Kidney (tissue), 13 donors: ENCODE measurements at regions not wholly inside any gene's neighbourhood (a gene's known extent, or its start where the extent isn't known, plus 50 kb on each side); places are given as distances from the start of the nearest gene placed in this dataset.

ENCODE experiments used
- DNase-seq, 5 donors: peaks; one replicate each; pipeline ENCODE4 v3.0.0-alpha.2; 2013 to 2020
- FAIRE-seq: peaks from 2 replicates; lab custom pipeline; 2012; peaks lifted over from hg19 to GRCh38; lab: Jason Lieb, UNC
- H3K27ac ChIP-seq, 2 donors: one replicate each; pipeline ENCODE4 v1.7.0; 2013; ENCODE audit warnings: low read depth in 2 of 2, low read length in 2 of 2, inconsistent platforms in 1 of 2
- H3K27me3 ChIP-seq: one replicate; pipeline ENCODE4 v1.7.1; 2013; ENCODE audit warnings: low read length, inconsistent platforms; ENCODE audit not compliant: control insufficient read depth, insufficient read depth
- H3K36me3 ChIP-seq, 3 donors: one replicate each; pipeline versions ENCODE4 v1.7.0 to v1.7.1; 2013; ENCODE audit warnings: low read length in 3 of 3, control low read depth in 1 of 3, inconsistent platforms in 1 of 3; ENCODE audit not compliant: insufficient read depth in 3 of 3, control insufficient read depth in 2 of 3
- H3K4me1 ChIP-seq, 3 donors: one replicate each; pipeline versions ENCODE4 v1.7.0 to v1.7.1; 2013; ENCODE audit warnings: low read length in 3 of 3, inconsistent platforms in 1 of 3, low read depth in 1 of 3; ENCODE audit not compliant: control insufficient read depth in 2 of 3, insufficient read depth in 2 of 3
- H3K4me3 ChIP-seq, 3 donors: one replicate each; pipeline versions ENCODE4 v1.7.0 to v1.8.1; 2013; ENCODE audit warnings: low read length in 3 of 3, control low read depth in 1 of 3, inconsistent platforms in 1 of 3
- H3K9ac ChIP-seq, 3 donors: one replicate each; pipeline versions ENCODE4 v1.7.0 to v1.7.1; 2013; ENCODE audit warnings: low read length in 3 of 3, control low read depth in 1 of 3, inconsistent platforms in 1 of 3
- H3K9me3 ChIP-seq, 3 donors: one replicate each; pipeline versions ENCODE4 v1.7.0 to v1.7.1; 2013; ENCODE audit warnings: low read length in 3 of 3, control low read depth in 1 of 3, inconsistent platforms in 1 of 3; ENCODE audit not compliant: control insufficient read depth in 2 of 3, insufficient read depth in 1 of 3
- intact Hi-C: fragments of 100-400 bp; cut with DNase I; formaldehyde crosslinking; loops from one replicate; pipeline ENCODE4 v1.11.1; 2022
- TF ChIP-seq, protein P1 (sequence below): IDR thresholded peaks from 3 replicates; pipeline ENCODE4 v1.5.1; 2012; ENCODE audit warnings: mild to moderate bottlenecking, moderate library complexity, borderline replicate concordance; ENCODE audit not compliant: insufficient read depth; ENCODE audit errors: extremely low read depth
- donor health status: control.
- donor health status: control.
- donor health status: control.
- donor health status: control.
- donor health status: control.
- donor health status: DM: yes; HTN: yes; CAD: no.
- donor health status: Normal renal cell carcinoma (clear cell type).

DNA sequence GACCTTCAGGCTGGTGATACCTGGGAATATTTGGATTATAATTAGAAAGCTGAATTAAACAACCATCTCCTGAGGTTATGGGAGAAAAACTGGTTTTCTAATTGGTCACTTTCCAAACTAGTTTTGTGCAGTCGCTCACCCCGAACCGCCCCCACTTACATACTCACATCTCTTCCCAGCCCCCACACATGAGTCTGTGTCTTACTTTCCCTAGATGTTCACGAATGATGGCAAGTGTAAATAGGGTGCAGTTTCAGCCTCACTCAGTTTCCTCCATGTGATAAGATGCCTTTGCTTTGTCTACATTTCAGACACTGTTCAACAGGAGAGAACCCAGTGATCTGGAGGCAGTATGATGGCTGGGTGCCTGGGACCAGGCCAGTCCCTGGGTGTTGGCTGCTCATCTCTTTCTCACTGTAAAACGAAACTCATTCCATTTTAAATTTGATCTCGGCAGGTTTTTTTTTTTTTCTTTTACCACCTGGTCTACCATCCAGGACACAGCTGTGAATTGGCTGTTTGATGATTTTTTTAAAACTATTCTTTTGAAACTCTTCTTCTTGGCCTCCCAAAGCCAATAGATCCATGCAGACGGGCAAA, 164.3 kb upstream of the RAB4A start:
- TF ChIP-seq, protein P1, sequence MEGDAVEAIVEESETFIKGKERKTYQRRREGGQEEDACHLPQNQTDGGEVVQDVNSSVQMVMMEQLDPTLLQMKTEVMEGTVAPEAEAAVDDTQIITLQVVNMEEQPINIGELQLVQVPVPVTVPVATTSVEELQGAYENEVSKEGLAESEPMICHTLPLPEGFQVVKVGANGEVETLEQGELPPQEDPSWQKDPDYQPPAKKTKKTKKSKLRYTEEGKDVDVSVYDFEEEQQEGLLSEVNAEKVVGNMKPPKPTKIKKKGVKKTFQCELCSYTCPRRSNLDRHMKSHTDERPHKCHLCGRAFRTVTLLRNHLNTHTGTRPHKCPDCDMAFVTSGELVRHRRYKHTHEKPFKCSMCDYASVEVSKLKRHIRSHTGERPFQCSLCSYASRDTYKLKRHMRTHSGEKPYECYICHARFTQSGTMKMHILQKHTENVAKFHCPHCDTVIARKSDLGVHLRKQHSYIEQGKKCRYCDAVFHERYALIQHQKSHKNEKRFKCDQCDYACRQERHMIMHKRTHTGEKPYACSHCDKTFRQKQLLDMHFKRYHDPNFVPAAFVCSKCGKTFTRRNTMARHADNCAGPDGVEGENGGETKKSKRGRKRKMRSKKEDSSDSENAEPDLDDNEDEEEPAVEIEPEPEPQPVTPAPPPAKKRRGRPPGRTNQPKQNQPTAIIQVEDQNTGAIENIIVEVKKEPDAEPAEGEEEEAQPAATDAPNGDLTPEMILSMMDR: no peak
- intact Hi-C loops: no loop called here
- DNase-seq: peak in 1 of 5 donors; percentile 24
- Histone ChIP-seq H3K27ac (no peak overlapping the region), H3K4me1 (peaks cover 0 to 4% (median under 1%) of the 10 kb centered on the region in 3 donors), H3K9me3 (no peaks in the 10 kb centered on the region), H3K36me3 (no peaks in the 10 kb centered on the region), H3K9ac (no peak overlapping the region), H3K27me3 (no peaks in the 10 kb centered on the region), H3K4me3 (no peak overlapping the region)
- no peak for FAIRE-seq

DNA sequence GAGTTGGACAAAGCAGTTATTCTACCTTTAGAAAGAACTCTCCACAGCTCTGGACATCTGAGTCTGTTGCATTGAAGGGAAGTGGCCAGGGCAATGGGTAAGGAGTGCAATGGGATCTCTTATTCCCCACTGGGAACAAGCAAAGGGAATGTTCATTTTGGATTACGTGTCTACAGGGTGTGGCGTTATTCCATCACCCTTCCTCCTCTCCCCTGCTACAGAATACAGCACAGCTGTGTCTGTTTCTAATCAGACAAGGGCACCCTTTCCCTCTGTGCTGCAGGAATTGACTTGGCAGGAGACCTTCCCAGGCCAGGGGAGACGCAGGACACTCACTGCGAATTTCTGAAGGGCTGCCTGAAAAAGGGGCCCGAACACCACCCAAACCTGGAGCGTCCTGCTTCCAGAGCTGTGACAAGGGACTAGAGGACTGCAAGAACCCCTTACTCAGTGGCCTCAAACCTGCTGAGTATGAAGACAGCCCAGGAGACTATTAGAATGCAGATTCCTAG, 163.6 kb upstream of the RAB4A start:
- Histone ChIP-seq H3K9me3 (no peaks in the 10 kb centered on the region), H3K36me3 (no peaks in the 10 kb centered on the region), H3K4me3 (no peak overlapping the region), H3K4me1 (peaks cover 0 to 2% (median 0%) of the 10 kb centered on the region in 3 donors), H3K9ac (no peak overlapping the region), H3K27me3 (no peaks in the 10 kb centered on the region), H3K27ac (no peak overlapping the region)
- DNase-seq (peak in 1 of 5 donors; percentile 19), FAIRE-seq (no peak)
- TF ChIP-seq, protein P1: no peak
- intact Hi-C loops: no loop called here

DNA sequence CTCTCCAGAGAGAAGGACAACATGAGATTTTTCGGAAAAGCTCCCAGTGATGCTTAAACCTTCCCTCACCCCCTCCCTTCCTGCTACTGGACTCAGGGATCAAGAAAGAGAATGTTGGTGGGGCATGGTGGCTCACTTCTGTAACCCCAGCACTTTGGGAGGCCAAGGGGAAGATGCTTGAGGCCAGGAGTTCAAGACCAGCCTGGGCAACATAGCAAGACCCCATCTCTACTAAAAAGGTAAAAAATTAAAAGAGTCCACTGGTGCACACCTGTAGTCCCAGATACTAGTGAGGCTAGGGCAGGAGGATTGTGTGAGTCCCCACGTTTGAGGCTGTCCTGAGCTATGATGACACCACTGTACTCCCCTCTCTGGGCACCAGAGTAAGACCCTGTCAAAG, 162.9 kb upstream of the RAB4A start:
- Histone ChIP-seq H3K27me3 (no peaks in the 10 kb centered on the region), H3K4me1 (peaks cover 0 to 2% (median 0%) of the 10 kb centered on the region in 3 donors), H3K36me3 (no peaks in the 10 kb centered on the region), H3K9me3 (no peaks in the 10 kb centered on the region), H3K9ac (no peak overlapping the region), H3K27ac (no peak overlapping the region), H3K4me3 (no peak overlapping the region)
- TF ChIP-seq, protein P1: no peak
- FAIRE-seq: no peak
- intact Hi-C loops: no loop called here
- peak in 1 of 5 donors; percentile 16 for DNase-seq
